Spleen (tissue), 7 donors: ENCODE measurements at regions not wholly inside any gene's neighbourhood (a gene's known extent, or its start where the extent isn't known, plus 50 kb on each side); places are given as distances from the start of the nearest gene placed in this dataset.

ENCODE experiments used
- CTCF ChIP-seq, 11 experiments: fragments of 200-600 bp in 7 of 11; fragments of 450-650 bp in 4 of 11; sonication (generic) in 4 of 11; IDR thresholded peaks in 8 of 11; conservative IDR thresholded peaks in 3 of 11; 1 replicate in 7 of 11; 2 replicates in 4 of 11; pipeline versions ENCODE4 v1.4.0 to v1.8.0; 2016 to 2021; ENCODE audit warnings: antibody characterized with exemption in 11 of 11, inconsistent platforms in 4 of 11, mild to moderate bottlenecking in 1 of 11
- POLR2A ChIP-seq, 3 donors: fragments of 450-650 bp; IDR thresholded peaks; one replicate each; pipeline ENCODE4 v1.5.1; 2017; ENCODE audit warnings: antibody characterized with exemption in 3 of 3, mild to moderate bottlenecking in 1 of 3
- POLR2AphosphoS5 ChIP-seq, 3 donors: sonication (generic); formaldehyde crosslinking; IDR thresholded peaks; one replicate each; pipeline ENCODE4 v1.5.1; 2017; ENCODE audit warnings: antibody characterized with exemption in 3 of 3
- donor health status: DM: no; HTN: no; CAD: no; lungs with moderate emphysema.
- donor health status: DM: no; HTN: no; CAD: no.
- donor health status: DM: no; HTN: no; CAD: no.

- TF ChIP-seq POLR2A (IDR thresholded peaks at IDR 0.05), result no peak
- TF ChIP-seq CTCF (IDR thresholded peaks at IDR 0.05 in 8 of 11, conservative IDR thresholded peaks at IDR 0.05 in 3 of 11), result no peak
- TF ChIP-seq POLR2AphosphoS5 (IDR thresholded peaks at IDR 0.05), result no peak
Measured at GRCh38 chr7:67866812-67867211, 870.2 kb downstream of the TYW1 start.
